ENCODE measurements at regions not wholly inside any gene's neighbourhood (a gene's known extent, or its start where the extent isn't known, plus 50 kb on each side); places are given as distances from the start of the nearest gene placed in this dataset.

DNA sequence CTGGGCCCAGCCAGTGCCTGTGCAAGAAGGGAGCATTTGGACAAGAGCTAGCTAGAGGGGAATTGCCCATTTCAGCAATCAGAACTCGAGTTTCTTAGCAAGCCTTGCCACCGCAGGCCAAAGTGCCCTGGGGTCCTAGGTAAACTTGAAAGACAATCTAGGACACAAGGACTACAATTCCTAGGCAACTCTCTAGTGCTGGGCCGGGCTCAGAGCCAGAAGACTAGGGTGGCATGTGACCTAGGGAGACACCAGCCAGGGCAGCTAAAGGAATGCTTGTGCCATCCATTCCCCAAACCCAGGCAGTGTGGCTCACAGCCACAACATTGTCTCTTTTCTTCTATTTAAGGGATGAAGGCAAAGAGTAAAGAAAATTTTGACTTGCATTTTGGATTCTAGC lies 205.0 kb downstream of the BMP4 start:
- TF ChIP-seq CTCF (conservative IDR thresholded peaks at IDR 0.05 in 1 of 2, IDR thresholded peaks at IDR 0.05 in 1 of 2; ENCODE audit: extremely low read depth in 1 of 2, insufficient read depth in 1 of 2, low read depth in 1 of 2, low read length in 2 of 2) (no peak), EZH2 (IDR thresholded peaks at IDR 0.05; ENCODE audit: borderline replicate concordance, low read length) (no peak)
